ENCODE measurements at regions not wholly inside any gene's neighbourhood (a gene's known extent, or its start where the extent isn't known, plus 50 kb on each side); places are given as distances from the start of the nearest gene placed in this dataset.

DNA sequence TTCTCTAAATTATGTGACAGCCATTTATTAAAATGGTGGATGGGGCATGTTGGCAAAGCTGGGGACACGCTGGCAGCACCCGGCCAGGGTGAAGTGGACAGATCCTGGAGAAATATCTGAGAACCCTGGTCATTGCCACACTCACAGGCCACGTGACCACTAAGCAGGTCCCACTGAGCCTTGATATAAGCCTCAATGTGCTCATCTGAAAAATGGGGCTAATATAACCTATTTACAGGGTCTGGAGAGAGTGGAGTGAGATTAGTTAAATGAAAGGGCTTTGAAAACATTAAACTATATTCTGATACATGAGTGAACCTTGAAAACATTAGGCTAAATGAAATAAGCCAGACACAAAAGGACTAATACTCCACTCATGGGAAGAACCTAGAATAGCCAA, 108.9 kb downstream of the RBFOX3 start:
- DNase-seq (ENCODE audit: low read depth) = no peak

DNA sequence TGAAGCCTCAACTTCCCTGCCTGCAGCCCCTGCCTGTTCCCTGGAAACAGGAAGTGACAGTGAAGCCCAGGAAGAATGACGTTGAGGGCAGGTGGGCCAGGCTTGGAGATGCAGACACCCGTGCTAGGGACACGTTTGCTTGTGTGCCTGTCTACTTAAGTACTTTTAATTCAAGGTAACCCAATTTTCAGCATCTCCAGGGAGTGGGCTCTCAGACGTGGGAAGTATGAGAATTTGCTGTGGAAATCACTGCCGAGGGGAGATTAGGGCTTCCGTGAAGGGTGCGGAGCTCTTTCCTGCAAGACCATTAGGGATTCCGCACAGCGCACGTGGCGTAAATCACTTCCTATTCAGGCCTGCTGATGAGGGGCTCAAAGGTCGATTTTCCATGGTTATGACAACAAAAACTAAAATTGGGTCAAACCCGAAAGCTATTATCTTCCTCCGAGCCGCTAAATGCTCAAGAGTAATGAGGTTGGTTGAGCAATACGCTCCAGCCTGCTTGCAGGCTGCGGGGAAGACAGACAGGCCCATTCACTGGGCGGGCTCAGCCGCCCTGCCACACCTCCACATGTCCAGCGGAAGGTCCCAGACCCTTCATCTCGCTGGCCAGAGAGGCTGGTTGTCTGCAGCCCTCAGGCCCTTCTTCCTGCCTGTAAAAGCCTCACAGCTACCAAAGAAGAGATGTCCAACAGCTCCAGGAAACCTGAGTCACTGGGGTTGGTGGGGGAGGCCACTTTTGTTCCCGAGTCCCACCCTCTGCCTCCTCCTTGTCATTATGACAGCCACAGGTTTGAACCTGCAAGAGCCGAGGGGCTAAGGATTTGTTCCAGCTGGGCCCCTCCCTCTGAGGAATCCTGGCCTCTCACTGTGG, 109.9 kb downstream of the RBFOX3 start:
- no peak for DNase-seq (ENCODE audit: low read depth)

DNA sequence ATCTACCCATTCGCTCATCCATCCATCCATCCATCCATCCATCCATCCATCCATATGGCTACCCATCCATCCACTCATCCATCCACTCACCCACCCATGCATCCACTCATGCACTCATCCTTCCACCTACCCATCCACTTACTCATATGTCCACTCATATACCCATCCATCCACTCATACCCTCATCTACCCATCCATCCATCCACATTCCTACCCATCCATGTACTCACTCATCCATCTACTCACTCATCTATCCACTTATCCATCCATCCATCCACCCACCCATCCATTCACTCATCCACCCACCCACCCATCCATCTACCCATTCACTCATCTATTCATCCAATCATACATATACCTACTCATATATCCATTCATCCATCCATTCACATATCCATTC, 112.0 kb downstream of the RBFOX3 start:
- DNase-seq (ENCODE audit: low read depth) = no peak

- DNase-seq (ENCODE audit: low read depth) = no peak
Measured at GRCh38 chr17:79497777-79498348, 113.0 kb downstream of the RBFOX3 start.

DNA sequence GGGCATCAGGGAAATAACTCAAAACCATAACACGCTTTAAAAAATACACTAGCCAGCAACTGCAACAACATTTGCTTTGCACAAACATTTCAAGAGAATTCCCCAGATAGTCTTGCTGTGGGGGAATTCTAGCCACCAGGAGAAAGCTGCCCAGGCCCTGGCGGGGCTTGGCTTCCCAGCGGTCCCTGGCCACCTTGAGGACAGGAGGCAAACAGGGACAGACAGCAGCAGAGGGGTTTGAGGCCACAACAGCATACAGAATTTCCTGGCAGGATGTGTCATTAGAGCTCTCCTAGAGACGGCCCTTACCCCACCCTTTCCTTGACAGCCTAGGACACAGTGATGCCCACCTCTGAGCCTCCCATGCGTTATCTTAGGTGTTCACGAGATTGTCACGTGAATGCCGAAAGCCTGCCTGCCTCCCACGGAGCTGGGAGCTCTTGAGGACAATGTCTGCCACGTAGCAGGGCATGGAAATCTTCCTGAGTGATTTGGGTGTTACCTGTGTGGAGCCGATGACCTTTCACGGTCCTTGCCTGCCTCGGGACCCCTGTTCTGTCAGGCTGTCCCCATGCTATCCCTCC, 114.3 kb downstream of the RBFOX3 start:
- DNase-seq (ENCODE audit: low read depth) = no peak

DNA sequence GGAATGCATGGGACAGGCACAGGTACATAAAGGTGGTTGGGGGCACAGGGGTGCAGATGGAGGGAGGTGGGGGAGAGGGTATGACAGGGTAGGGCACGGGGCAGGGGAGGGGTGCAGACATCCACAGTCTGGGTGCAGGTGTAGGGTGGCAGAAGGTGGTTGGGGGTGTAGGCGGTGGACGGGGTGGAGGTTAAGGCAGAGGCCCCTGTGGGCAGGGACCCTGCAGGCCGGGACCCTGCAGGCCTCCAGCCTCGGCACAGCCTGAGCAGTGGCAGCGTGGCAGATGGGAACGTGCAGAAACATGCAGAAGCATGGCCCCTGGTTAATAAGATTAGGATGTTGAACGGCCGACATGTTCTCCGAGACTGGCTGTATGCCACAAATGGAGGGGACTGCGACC, 115.2 kb downstream of the RBFOX3 start:
- no peak for DNase-seq (ENCODE audit: low read depth)

- no peak for DNase-seq (ENCODE audit: low read depth)
Measured at GRCh38 chr17:79491006-79491405, 119.8 kb downstream of the RBFOX3 start.

DNA sequence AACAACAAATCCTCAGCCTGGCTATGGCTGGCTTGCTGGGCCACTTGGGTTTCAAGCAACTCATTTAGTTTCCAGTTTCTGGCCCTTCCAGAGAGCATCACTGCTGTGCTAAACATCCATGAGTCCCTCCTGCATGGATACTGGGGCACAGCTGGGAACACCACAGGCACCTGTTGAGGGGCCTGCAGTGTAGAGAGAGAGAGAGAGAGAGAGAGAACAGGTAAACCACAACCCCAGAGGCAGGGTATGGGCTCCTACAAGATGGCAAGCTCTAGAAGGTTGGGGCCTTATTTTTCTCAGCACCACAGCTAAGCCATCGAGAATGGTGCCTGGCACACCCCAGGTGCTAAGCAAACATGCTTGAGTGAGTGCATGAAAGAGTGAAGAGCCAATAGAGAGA, 120.3 kb downstream of the RBFOX3 start:
- DNase-seq (ENCODE audit: low read depth) = no peak

DNA sequence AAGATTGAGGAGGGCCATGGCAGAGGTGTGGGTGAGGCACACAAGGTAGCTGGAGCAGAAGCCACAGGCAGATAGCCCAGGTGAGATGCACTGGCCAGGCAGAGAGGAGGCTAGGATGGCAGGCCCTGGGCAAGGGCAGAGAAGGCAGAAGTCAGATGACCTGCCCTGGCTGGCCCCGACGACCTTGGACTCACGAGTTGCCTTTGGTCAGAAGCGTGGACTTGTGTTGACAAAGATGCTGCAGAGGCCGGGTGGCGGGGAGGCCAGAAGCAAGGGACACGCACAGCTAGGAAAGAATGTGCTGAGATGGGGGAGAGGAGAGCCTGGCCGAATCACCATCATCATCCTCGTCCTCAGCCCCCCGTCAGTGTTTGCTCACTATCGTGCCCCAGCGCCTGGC, 123.7 kb downstream of the RBFOX3 start:
- no peak for DNase-seq (ENCODE audit: low read depth)

DNA sequence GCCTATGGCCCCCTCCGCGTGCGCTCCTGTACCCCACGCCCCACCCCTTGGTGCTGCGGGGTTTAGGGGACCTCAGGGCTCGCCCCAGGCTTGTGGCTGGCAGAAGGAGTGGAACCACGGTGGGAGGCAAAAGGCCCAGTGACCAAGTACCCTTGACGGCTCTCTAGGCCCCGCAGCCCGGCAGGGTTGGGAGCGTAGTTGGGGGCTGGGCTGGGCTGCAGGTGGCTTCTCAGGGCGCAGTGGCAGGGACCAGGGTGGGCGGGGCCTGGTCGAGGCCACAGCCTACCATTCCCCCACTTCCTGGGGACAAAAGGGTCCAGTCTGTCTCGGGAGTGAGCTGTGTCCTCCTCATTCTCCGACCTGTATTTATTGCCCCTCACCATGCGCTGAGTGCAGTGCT, 124.9 kb downstream of the RBFOX3 start:
- DNase-seq (ENCODE audit: low read depth) = no peak

- no peak for DNase-seq (ENCODE audit: low read depth)
Measured at GRCh38 chr17:79485419-79485985, 125.3 kb downstream of the RBFOX3 start.

DNA sequence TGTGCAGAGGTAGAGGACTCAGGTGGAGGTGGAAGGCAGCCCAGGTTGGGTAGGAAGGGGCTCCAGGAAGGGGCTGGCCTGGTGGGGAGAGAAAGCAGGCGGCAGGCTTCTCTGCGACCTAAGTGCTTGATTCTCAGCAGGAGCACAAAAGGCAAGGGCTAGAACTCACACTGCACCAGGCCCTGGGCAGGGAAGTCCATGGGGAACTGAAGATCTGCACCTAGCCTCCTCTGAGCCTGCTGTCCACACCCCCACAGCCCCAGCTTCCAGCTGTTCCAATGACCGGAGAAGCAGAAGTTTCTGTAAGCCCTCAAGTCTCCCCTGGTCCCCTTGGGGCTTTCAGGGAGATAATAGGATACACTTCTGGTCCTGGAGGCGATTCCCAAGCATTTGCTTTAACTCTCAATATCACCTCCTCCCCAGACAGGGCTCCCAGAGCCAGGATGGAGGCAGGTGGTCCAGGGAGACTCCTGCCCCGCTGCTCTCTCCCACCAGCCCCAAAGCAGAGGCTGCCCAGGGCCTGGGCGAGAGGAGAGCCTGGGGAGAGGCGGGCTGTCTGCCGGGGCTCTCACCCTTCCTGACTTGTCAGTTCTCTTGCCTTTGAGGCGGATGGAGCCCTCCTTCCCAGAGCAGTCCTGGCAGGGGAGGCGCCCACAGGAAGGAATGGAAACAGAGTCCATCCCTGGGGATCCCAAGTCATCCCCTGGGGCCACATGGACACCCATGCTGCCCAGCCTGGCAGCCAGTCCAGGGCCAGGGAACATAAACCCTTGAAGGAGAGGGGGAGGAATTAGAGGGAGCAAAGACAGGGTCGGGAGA, 126.0 kb downstream of the RBFOX3 start:
- DNase-seq (ENCODE audit: low read depth) = no peak

DNA sequence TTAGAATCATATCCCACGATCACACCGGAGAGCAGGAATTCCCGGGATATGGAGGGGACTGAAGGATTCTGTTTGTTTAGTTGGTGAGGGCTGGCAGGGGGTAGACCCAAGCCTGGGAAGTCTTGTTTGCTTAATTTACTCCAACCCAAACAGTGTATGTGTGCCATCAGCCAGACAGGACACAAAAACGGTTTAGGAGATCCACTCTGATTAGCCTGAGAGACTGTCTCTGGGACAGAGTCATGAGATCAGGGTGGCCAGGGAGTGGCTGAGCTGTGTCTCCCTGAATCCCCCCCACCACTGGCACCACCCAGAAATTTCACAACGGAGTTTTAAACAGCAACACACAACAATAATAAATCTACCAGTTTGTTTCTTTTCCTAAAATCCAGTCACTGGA, 127.0 kb downstream of the RBFOX3 start:
- no peak for DNase-seq (ENCODE audit: low read depth)

- DNase-seq (ENCODE audit: low read depth) = no peak
Measured at GRCh38 chr17:79482727-79483521, 127.9 kb downstream of the RBFOX3 start.

DNA sequence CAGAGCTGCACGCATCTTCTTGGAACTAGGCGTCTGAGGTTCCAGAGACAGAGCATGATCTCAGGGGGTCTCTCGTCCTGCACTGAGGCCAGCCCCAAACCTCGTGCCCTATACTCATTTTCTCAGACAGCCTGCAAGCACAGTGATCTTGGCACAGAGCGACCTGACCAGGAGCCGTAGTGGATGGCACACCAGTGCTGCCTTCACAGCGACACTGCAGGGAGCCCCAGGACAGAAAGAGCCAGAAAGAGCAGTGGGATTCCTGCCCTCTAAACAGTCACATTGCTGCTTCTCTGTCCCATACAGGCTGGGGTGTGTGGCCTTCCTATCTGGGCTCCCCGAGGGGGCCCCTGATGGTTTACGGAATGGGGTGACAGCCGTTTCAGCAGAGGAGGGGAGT, 131.0 kb downstream of the RBFOX3 start:
- no peak for DNase-seq (ENCODE audit: low read depth)

DNA sequence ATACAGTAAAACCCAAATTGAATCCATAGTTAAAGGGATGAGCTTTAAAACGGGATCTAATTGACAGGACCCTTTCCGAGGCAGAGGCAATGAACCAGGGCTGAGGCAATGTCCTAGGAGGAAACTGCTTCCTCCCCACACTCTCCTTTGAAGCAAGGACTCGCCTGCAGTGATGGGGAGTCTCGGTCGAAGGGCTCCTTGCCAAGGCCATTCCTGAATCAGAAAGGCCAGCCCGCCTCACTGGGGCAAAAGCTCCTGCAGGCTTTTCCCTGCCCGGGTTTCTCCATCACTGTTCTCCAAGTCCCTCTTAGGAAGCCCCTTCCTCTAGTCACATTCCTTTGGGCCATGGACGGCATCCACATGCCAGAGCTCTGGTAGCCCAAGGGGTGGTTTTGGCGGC, 132.0 kb downstream of the RBFOX3 start:
- DNase-seq (ENCODE audit: low read depth) = no peak

DNA sequence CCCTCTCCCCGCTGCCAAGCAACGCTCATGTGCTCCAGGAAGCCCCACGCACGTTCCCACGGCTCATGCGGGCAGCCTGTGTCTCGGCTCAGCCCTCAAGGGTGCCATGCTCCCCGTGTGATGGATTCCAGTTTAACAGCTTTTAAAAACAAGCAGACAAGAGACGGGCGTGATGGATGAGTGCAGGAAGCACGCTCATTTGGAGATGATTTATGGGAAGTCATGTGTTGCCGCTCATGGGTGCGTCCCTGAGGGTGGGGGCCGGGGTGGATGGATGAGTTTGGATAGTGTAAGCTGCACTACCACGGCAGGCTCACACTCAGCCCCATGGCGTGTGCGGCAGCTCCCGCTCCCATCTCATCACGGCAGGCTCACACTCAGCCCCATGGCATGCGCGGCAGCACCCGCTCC, 132.8 kb downstream of the RBFOX3 start:
- no peak for DNase-seq (ENCODE audit: low read depth)

- no peak for DNase-seq (ENCODE audit: low read depth)
Measured at GRCh38 chr17:79476074-79476652, 134.7 kb downstream of the RBFOX3 start.

- no peak for DNase-seq (ENCODE audit: low read depth)
Measured at GRCh38 chr17:79473876-79474440, 136.9 kb downstream of the RBFOX3 start.

- no peak for DNase-seq (ENCODE audit: low read depth)
Measured at GRCh38 chr17:79473111-79473875, 137.6 kb downstream of the RBFOX3 start.

Measured in activated T-cell treated with anti-CD3 and anti-CD28 coated beads for 24 hours (primary cell).